Activated naive CD4-positive, alpha-beta T cell treated with Interleukin-2 at 50 U/mL for 16 hours (primary cell): ENCODE measurements at regions not wholly inside any gene's neighbourhood (a gene's known extent, or its start where the extent isn't known, plus 50 kb on each side); places are given as distances from the start of the nearest gene placed in this dataset.

Experiments used
- DNase-seq: peaks from one replicate; pipeline ENCODE4 v3.0.0-alpha.2; 2020

- DNase-seq: no peak
Measured at GRCh38 chr14:38839694-38840365, 263.2 kb downstream of the SEC23A start.

GRCh38 chr14:38838979-38839323, 264.1 kb downstream of the SEC23A start:
- DNase-seq: no peak

GRCh38 chr14:38838049-38838978, 264.7 kb downstream of the SEC23A start:
- DNase-seq: no peak

GRCh38 chr14:38837343-38838048, 265.5 kb downstream of the SEC23A start:
- DNase-seq: no peak

- no peak for DNase-seq
Measured at GRCh38 chr14:38836539-38836938, 266.5 kb downstream of the SEC23A start.

GRCh38 chr14:38835874-38836273, 267.2 kb downstream of the SEC23A start:
- no peak for DNase-seq

GRCh38 chr14:38828183-38828827, 274.7 kb downstream of the SEC23A start:
- DNase-seq: no peak

GRCh38 chr14:38824706-38825105, 278.3 kb downstream of the SEC23A start:
- no peak for DNase-seq

GRCh38 chr14:38818555-38818954, 284.5 kb downstream of the SEC23A start:
- DNase-seq: no peak

GRCh38 chr14:38808734-38809455, 294.1 kb downstream of the SEC23A start:
- DNase-seq: no peak

- no peak for DNase-seq
Measured at GRCh38 chr14:38799671-38800070, 303.4 kb downstream of the SEC23A start.

- DNase-seq: no peak
Measured at GRCh38 chr14:38794677-38795076, 308.4 kb downstream of the SEC23A start.

GRCh38 chr14:38791862-38792261, 311.2 kb downstream of the SEC23A start:
- no peak for DNase-seq

- DNase-seq: no peak
Measured at GRCh38 chr14:38790916-38791315, 312.1 kb downstream of the SEC23A start.

GRCh38 chr14:38789805-38790204, 313.2 kb downstream of the SEC23A start:
- no peak for DNase-seq

- DNase-seq: no peak
Measured at GRCh38 chr14:38788060-38788459, 315.0 kb downstream of the SEC23A start.

- DNase-seq: no peak
Measured at GRCh38 chr14:38786921-38787320, 316.1 kb downstream of the SEC23A start.

- no peak for DNase-seq
Measured at GRCh38 chr14:38777401-38777800, 325.6 kb downstream of the SEC23A start.

GRCh38 chr14:38775986-38776385, 327.0 kb downstream of the SEC23A start:
- DNase-seq: no peak

- DNase-seq: no peak
Measured at GRCh38 chr14:38774162-38774561, 328.9 kb downstream of the SEC23A start.

- DNase-seq: no peak
Measured at GRCh38 chr14:38770251-38770650, 332.8 kb downstream of the SEC23A start.

GRCh38 chr14:38762845-38763244, 340.2 kb downstream of the SEC23A start:
- DNase-seq: no peak
